ENCODE measurements at regions not wholly inside any gene's neighbourhood (a gene's known extent, or its start where the extent isn't known, plus 50 kb on each side); places are given as distances from the start of the nearest gene placed in this dataset.

DNA sequence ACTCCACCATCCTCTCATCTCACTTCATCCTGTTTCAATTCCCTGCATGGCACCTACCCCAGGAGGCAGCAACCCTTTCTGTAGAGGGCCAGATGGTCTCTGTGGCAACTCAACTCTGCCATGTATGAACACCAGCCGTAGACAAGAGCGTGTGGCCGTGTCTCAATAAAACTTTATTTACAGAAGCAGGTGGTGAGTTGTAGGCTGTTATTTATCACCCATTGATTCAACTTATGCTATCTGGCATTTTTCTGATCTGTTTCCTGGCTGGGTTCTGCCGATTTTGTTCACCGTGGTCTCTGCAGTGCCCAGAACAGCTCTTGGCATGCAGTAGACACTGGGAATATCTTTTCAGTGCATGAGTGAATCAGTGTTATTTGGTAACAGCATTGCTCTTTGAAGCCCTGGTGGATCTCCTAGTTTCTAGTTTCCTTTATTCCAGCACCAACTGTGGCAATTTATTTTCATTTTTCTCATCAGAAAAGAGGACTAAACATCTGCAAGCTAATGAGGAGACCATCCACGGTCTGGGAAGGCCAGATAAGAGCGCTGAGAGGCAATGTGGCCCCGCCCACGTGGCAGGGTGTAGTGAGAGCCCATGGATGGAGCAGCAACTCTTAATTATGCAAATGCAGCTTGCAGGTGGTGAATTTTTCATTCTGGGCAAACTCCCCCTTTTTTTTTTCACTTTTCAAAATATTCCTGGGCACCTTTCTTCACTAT lies 77.9 kb downstream of the CTSL start:
- no peak overlapping the region for H3K27ac ChIP-seq
- no peak for TF ChIP-seq ZFX (IDR thresholded peaks at IDR 0.05)

DNA sequence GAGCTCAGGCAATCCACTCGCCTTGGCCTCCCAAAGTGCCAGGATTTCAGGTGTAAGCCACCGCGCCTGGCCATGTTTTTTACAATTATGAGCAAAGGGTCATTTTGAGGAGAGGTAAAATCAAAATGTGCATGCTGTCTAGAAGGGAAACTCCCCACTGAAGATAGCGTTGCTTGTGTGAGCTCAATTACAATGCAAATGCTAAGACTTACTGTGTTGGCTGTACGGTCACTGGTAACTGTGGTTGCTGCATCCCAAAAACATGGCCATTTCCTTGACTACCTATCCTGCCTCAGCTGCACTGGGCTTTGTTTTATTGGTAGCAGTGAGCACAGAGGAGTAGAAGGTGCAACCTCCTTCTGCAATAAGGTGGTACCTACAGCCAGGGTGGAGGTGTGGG lies 77.4 kb upstream of the SPATA31E1 start:
- no peak for TF ChIP-seq ZFX (IDR thresholded peaks at IDR 0.05)
- TF ChIP-seq, protein P1, sequence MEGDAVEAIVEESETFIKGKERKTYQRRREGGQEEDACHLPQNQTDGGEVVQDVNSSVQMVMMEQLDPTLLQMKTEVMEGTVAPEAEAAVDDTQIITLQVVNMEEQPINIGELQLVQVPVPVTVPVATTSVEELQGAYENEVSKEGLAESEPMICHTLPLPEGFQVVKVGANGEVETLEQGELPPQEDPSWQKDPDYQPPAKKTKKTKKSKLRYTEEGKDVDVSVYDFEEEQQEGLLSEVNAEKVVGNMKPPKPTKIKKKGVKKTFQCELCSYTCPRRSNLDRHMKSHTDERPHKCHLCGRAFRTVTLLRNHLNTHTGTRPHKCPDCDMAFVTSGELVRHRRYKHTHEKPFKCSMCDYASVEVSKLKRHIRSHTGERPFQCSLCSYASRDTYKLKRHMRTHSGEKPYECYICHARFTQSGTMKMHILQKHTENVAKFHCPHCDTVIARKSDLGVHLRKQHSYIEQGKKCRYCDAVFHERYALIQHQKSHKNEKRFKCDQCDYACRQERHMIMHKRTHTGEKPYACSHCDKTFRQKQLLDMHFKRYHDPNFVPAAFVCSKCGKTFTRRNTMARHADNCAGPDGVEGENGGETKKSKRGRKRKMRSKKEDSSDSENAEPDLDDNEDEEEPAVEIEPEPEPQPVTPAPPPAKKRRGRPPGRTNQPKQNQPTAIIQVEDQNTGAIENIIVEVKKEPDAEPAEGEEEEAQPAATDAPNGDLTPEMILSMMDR (conservative IDR thresholded peaks at IDR 0.05): no peak
- no peak overlapping the region for H3K27ac ChIP-seq

DNA sequence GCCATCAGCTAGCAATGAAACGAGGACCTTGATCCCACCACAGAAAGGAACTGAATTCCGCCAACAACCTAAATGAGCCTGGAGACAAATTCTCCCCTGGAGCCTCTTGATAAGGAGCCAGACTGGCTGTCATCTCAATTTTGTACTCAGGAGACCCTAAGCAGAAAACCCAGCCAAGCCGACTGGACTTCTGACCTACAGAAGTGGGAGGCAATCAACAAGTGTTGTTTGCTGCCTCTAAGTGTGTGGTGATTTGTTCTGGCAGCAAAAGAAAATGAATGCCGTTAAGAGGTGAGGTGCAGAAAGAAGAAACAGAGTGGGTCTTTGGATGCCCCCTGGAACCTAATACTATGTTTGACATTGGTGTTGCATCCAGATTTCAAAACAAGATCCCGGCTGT lies 72.7 kb upstream of the SPATA31E1 start:
- TF ChIP-seq ZFX (IDR thresholded peaks at IDR 0.05): no peak
- TF ChIP-seq, protein P1 (conservative IDR thresholded peaks at IDR 0.05): no peak
- no peak overlapping the region for H3K27ac ChIP-seq

DNA sequence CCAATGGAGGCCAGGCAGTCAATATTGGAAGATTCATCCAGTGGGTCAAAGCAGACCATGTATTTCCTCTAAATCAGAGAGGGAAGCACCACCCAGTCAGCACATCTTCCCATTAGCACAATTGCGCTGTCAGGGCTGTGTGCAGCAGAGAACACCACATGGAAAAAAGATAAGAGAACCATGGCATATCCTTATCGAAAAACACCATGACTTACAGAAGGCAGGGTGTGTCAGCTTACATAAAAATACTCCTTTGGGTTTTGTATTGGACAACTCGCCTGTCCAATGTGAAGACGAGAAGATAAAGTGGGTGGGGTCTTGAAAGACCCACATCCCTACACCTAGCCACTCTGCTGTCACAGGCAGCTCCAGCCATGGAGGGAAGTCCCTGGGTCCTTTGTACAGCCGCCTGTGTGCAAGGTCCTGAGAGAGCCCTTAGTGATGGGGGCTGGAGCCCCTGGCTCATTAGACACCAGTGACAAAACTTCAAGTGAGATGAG lies 71.9 kb upstream of the SPATA31E1 start:
- no peak overlapping the region for H3K27ac ChIP-seq
- no peak for TF ChIP-seq ZFX (IDR thresholded peaks at IDR 0.05)
- TF ChIP-seq, protein P1 (conservative IDR thresholded peaks at IDR 0.05): no peak

DNA sequence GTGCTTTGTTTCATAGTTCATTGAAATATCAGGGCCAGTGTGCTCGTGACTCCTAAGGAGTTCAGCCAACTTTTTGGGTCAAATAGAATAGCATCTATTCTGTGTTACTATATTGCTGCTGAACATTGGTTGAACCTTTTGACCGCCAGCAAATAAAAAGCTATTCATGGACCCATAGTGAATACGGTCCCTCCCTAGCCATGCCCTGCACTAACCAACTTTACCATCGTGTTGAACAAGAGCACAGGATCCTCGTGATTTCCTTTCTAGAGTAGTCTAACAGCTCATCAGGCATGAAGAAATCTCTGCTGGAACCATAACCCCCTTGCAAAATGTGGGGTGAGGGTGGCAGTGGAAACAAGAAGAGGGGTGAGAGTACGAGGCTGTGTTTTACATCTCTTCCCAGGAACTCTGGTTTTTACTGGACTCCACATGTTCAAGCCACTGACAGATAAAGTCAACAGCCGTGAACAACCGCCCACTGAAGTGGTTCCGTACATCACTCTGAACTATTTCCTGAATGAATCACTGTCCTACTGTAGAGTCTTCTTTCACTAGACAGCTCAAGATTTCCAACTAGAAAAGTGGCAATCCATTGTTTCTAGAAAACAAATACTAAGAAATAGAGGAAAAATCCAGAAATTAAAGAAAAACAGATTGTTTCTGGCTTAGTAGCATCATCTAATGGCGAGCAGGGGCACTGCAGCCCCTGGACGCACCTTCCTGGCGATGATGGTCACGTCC lies 70.1 kb upstream of the SPATA31E1 start:
- no peak overlapping the region for H3K27ac ChIP-seq
- TF ChIP-seq, protein P1 (conservative IDR thresholded peaks at IDR 0.05): peak; percentile 96
- TF ChIP-seq ZFX (IDR thresholded peaks at IDR 0.05): no peak

DNA sequence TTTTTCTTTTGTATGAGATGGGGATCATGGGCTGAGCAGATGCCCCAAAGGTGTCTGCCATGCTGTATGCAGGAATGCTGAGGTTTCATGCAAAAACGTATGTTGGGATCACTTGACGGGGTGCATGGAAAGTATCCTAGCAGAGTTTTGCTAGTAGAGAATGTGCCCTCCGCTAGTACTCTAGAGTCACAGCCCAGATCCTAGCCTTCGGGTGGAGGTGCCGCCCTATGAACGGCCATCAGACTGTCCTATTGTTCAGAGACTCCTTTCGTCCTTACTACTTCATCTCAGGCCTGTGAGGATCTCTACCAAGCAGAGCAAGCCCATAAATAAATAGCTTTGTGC lies 69.6 kb upstream of the SPATA31E1 start:
- no peak for TF ChIP-seq ZFX (IDR thresholded peaks at IDR 0.05)
- TF ChIP-seq, protein P1 (conservative IDR thresholded peaks at IDR 0.05): peak; percentile 70
- no peak overlapping the region for H3K27ac ChIP-seq

DNA sequence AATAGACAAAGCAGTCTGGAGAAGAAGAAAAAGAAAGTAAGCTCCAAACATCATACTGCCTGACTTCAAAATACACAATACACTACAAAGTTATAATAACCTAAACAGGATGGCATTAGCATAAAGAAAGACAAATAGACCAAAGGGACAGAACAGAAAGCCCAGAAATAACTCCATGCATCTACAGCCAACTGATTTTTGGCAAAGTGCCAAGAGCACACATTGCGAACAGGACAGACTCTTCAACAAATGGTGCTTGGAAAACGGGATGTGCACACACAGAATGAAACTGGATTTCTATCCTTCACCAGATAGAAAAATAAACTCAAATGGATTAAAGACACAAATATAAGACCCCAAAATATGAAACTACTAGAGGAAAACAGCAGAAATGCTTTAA lies 66.6 kb upstream of the SPATA31E1 start:
- no peak overlapping the region for H3K27ac ChIP-seq
- TF ChIP-seq ZFX (IDR thresholded peaks at IDR 0.05): no peak
- TF ChIP-seq, protein P1 (conservative IDR thresholded peaks at IDR 0.05): no peak

Data from C4-2B (cell line).